BE2C (cell line): ENCODE measurements at regions not wholly inside any gene's neighbourhood (a gene's known extent, or its start where the extent isn't known, plus 50 kb on each side); places are given as distances from the start of the nearest gene placed in this dataset.

Experiments used
- DNase-seq: peaks from one replicate; pipeline ENCODE4 v3.0.0-alpha.2; 2020
- H3K27me3 ChIP-seq: fragments of 250-450 bp; sonication (Bioruptor Pico); 2 replicates; pipeline ENCODE4 v1.5.1; 2020; ENCODE audit warnings: mild to moderate bottlenecking
- H3K36me3 ChIP-seq: fragments of 250-450 bp; sonication (Bioruptor Pico); 2 replicates; pipeline ENCODE4 v1.5.1; 2020; ENCODE audit warnings: mild to moderate bottlenecking
- H3K4me1 ChIP-seq: fragments of 250-450 bp; sonication (Bioruptor Pico); 2 replicates; pipeline ENCODE4 v1.5.1; 2020
- H3K4me3 ChIP-seq: 2 replicates; pipeline ENCODE4 v1.5.1; 2011; ENCODE audit warnings: low read depth, low read length
- H3K9me3 ChIP-seq: fragments of 250-450 bp; sonication (Bioruptor Pico); 2 replicates; pipeline ENCODE4 v1.5.1; 2020
- TF ChIP-seq, protein P1 (sequence below): IDR thresholded peaks from 2 replicates; pipeline ENCODE4 v1.5.1; 2012; ENCODE audit warnings: mild to moderate bottlenecking, low read depth, low read length

DNA sequence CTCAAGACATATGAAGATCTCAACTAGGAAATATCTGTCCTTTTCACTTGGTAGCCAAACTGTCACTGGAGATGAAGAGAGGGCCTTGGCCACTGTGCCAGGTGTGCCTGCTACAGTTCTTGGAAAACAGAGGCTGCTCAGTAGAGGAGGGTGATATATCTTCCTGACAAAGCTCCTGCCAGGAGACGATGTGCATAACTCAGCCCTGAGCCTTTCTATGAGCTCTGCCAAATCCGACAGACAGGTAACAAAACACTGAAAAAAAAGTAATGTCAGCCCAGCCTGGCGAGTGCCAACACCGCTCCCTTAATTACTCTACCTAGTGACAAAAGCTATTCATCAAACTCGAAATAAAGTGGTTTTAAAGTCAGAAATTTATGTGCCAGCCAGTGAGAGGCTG, 123.2 kb downstream of the MFSD1 start:
- H3K27me3 ChIP-seq: no peaks in the 10 kb centered on the region
- H3K4me3 ChIP-seq: no peak overlapping the region
- H3K4me1 ChIP-seq: no peaks in the 10 kb centered on the region
- H3K36me3 ChIP-seq: no peaks in the 10 kb centered on the region
- no peak for DNase-seq
- H3K9me3 ChIP-seq: no peaks in the 10 kb centered on the region
- TF ChIP-seq, protein P1, sequence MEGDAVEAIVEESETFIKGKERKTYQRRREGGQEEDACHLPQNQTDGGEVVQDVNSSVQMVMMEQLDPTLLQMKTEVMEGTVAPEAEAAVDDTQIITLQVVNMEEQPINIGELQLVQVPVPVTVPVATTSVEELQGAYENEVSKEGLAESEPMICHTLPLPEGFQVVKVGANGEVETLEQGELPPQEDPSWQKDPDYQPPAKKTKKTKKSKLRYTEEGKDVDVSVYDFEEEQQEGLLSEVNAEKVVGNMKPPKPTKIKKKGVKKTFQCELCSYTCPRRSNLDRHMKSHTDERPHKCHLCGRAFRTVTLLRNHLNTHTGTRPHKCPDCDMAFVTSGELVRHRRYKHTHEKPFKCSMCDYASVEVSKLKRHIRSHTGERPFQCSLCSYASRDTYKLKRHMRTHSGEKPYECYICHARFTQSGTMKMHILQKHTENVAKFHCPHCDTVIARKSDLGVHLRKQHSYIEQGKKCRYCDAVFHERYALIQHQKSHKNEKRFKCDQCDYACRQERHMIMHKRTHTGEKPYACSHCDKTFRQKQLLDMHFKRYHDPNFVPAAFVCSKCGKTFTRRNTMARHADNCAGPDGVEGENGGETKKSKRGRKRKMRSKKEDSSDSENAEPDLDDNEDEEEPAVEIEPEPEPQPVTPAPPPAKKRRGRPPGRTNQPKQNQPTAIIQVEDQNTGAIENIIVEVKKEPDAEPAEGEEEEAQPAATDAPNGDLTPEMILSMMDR: no peak

DNA sequence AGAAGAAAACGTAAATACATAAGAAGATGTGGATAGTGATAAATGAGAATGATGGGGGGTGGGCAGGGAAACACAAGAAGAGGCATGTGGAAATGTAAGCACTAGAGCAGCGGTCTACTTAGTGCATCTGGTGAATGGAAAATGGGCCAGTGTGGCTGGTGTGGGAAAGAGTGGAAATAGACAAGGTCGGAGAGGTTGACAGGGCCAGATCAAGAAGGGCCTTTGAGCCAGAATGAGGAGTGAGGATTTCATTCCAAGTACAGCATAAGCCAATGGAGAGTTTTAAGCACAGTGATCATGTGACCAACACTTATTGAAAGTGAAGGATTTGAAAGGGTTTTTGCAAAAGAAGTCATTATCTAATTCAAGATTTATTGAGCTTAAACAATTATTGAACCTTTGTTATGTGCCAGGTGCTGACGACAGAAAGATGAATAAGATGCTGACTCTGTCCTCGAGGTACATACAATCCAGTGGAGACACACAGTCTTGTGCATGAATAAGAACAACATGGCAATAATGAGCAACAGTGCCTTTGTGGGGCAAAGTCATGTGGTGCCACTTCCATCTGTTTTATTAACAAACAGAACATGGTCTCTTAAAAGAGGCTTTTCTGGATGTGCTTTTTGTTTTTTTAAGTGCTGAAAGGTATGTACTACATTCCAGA, 124.1 kb downstream of the MFSD1 start:
- Histone ChIP-seq H3K4me3 (no peak overlapping the region), H3K36me3 (no peaks in the 10 kb centered on the region), H3K4me1 (no peaks in the 10 kb centered on the region), H3K9me3 (no peaks in the 10 kb centered on the region), H3K27me3 (no peaks in the 10 kb centered on the region)
- no peak for DNase-seq
- TF ChIP-seq, protein P1: no peak

DNA sequence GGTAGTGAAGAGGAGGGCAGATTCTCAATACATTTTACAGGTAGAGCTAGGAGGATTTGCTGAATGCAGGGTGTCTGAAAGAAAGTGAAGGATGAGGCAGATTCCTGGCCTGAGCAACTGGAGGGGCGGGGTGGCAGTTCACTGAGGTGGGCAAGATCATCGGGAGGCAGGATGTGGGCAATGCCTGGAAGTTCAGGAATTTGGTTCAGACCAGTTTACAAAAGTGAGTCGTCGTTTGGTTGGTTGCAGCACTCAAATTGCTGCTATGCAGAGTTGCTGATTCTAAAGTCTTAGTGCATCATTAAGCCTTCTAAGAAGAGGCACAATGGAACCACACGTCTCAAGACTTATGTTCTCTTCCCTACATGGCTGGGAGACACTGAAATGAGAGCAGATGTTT, 134.0 kb downstream of the MFSD1 start:
- Histone ChIP-seq H3K4me3 (no peak overlapping the region), H3K9me3 (no peaks in the 10 kb centered on the region)
- DNase-seq: no peak

DNA sequence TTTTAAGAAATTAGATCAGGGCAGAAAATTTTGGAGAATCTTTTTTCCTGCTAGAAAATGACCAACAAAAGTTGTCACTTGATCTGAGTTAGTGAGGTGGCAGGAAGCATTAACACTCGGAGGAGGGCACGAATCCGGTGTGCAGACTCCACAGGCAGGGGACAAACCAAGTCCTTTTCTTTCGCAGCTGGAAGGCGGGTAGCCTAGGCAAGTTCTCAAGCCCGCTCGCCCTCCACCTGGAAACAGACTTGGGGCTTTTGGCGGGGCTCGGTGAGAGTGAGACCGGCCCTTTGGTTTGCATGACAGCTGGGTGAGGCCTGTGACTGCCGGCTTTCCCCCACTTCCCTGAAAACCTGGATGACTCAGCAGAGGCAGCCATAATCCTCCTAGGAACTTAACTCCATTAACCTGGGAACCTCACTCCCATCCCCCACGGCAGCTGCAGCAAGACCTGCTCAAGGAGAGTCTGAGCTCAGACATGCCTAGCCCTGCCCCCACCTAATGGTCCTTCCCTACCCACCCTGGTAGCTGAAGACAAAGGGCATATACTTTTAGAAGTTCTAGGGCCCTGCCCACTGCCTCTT, 134.8 kb downstream of the MFSD1 start:
- no peaks in the 10 kb centered on the region for H3K27me3 ChIP-seq
- no peaks in the 10 kb centered on the region for H3K4me1 ChIP-seq
- TF ChIP-seq, protein P1: no peak
- peak; percentile 12 for DNase-seq
- H3K4me3 ChIP-seq: no peak overlapping the region
- no peaks in the 10 kb centered on the region for H3K36me3 ChIP-seq
- no peaks in the 10 kb centered on the region for H3K9me3 ChIP-seq

More for the DNA sequence above, 134.0 kb downstream of the MFSD1 start:
- no peaks in the 10 kb centered on the region for H3K4me1 ChIP-seq
- TF ChIP-seq, protein P1: no peak
- H3K36me3 ChIP-seq: no peaks in the 10 kb centered on the region
- no peaks in the 10 kb centered on the region for H3K27me3 ChIP-seq

DNA sequence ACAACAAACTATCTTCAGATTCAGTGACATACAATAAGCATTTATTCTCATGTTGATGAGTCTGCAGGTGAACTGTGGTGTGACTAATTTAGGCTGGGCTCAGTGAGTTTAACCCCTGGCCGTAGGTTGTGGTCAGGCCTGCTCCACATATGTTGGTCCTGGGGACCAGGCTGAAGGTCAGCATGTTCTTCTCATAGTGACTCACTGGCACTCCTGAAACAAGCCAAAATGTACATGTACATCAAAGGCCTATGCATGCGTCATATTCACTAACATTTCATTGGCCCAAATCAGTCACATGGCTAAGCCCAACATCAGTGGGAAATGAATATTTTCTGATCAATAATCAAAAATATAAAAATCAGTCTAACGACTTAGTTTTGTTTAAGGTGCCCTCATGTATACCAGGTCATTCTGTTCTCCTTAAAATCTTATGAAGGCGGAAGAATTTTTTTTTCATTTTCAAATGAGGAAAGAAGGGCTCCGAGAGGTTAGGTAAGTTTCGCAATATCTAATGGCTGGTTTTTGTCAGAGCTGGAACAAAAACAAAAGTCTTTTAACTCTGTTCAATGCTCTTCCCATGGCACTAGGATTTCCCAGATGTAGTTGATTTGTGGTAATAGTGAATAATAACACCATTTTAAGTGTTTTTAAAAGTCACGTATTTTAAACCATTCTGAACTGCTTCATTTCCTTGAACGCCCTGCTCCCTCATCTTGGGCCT, 148.5 kb downstream of the MFSD1 start:
- H3K9me3 ChIP-seq: no peaks in the 10 kb centered on the region
- TF ChIP-seq, protein P1: no peak
- no peaks in the 10 kb centered on the region for H3K4me1 ChIP-seq
- H3K36me3 ChIP-seq: no peaks in the 10 kb centered on the region
- no peak for DNase-seq
- H3K4me3 ChIP-seq: no peak overlapping the region
- H3K27me3 ChIP-seq: no peaks in the 10 kb centered on the region

DNA sequence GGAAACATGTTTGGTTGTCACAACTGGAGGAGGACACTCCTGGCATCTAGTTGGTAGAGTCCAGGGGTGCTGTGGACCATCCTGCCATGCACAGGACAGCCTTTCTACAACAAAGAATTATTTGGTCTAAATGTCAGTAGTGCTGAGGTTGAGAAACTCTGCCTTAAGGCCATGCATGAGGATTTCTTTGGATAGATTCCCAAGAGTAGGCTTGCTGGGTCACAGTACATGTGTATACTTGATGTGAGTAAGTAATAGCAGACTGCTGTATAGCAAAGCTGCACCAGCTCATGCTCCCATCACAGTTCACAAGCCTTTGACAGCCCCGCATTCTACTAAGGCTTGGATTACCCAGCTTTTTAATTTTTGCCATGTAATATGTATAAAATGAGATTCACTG, 151.3 kb downstream of the MFSD1 start:
- Histone ChIP-seq H3K4me1 (no peaks in the 10 kb centered on the region), H3K9me3 (no peaks in the 10 kb centered on the region), H3K4me3 (no peak overlapping the region), H3K27me3 (no peaks in the 10 kb centered on the region), H3K36me3 (no peaks in the 10 kb centered on the region)
- TF ChIP-seq, protein P1: no peak
- DNase-seq: no peak
